ENCODE measurements at regions not wholly inside any gene's neighbourhood (a gene's known extent, or its start where the extent isn't known, plus 50 kb on each side); places are given as distances from the start of the nearest gene placed in this dataset.
"Not testable (repeated sequence)": the region's sequence is repeated elsewhere in the genome, so short reads cannot be mapped to it uniquely, and the experiment has no call there.

DNA sequence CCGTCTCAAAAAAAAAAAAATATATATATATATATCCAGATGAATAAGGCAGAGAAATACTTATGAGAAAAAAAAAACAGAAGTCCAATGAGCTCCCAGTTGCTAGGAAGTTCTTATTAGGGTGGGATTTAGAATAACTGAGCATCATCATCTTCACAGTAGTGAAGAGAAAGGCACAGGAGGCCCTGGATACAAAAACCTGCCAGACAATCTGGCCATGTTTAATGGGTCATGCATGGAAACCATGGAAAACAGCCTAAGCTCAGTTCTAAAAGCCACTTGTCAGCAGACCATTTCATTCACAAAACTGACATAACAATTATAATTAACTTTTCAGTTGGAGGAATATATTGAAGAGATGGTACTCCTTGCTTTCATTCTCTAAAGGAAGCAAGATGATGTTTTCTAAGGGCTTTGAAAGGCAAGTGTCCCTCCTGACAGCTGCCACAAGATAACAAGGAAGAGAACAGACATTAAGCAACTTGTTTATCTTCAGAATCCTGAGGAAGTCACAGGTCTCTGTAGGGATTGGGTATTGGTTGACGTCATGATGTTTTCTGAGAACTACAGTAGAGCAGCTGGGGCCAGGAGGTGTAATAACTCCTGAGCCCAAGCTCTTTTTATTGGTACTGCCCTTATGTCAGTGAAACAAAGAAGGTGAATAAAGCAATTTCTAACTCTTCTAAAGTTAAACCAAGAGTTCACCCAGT lies 463.1 kb downstream of the DMAC1 start:
- no peak for DNase-seq

DNA sequence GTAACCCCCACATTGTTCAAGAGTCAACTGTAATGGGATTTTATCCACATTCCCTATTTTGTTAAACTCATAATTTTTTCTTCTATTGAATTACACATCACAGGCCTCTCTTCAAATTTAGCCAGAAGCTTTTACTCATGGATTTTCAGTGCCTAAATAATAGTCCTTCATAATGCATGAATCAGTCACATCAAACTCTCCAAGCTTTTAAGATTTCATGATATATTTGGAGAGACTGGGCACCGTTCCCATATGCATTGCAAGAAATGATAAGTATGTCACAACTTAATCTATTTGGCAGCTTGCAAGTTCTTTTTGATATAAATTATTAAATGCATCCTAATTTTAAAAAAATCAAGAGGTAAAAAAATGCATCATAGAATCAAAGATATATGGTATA lies 465.9 kb downstream of the DMAC1 start:
- DNase-seq: no peak

DNA sequence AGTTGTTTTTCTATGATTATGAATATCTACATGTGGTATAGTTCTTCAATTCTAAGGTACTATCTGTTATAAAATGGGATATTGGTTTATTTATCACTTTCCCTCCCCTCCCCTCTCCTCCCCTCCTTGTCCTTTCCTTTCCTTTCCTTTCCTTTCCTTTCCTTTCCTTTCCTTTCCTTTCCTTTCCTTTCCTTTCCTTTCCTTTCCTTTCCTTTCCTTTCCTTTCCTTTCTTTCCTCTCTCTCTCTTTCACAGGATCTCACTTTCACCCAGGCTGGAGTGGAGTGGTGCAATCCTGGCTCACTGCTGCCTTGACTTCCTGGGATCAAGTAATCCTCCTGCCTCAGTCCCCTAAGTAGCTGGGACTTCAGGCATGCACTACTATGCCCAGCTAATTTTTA lies 466.8 kb downstream of the DMAC1 start:
- no peak for DNase-seq

DNA sequence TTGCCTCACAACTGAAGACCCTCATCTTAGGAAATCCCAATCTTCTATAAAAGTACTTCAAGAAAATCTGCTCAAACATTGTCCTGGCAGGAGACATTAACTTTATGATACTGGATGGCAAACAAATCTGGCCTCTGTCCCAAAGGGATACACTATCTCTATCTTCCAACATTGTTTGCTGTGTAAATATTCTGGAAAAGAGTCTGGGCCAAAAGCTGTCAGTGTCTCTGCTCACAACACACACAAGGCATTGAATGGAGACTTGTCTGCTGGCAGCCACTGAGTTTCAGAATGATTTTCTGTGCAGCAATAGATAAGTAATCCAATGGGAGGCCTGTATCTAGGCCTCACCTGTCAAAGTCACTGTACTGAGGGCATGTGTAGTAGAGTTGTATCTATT lies 471.1 kb downstream of the DMAC1 start:
- DNase-seq: no peak

DNA sequence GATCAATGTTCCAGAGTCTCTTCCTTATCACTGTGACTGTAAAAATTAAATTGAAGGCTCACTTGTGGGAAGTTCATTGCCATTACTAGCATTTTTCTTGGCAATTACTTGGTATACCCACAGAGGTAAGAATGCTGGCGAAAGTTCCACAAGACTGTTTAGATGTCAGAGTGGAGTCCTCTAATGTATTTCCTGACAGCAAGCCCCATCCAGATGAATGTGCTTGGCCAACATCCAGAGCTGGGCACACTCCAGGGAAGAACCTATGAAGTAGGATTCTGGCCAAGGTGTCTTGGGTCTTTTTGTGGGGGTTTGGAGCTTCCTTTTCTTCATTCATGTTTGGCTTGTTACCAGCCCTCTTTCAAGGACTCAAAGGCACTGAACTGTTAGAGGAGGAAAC lies 473.6 kb downstream of the DMAC1 start:
- no peak for DNase-seq

DNA sequence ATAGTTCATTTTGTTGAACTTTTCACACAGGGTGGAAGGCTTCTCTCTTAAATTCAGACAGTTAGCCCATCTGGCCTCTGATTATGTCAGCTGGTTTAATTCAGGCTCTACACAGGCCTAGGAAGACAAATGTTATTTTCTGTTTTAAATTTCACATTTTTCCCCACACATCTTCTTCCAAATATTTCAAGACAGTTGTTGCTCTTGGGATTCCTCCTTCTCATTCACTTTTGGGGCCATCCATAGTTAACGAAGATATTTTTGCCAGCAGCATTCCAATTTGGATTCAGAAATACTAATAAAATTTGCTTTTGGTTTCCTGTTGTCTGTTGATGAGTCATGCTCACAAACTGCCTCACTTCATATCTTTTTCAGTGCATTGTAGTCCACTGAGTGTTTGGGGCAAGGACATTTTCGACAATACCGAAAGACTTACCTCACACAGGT lies 475.4 kb downstream of the DMAC1 start:
- DNase-seq: no peak

DNA sequence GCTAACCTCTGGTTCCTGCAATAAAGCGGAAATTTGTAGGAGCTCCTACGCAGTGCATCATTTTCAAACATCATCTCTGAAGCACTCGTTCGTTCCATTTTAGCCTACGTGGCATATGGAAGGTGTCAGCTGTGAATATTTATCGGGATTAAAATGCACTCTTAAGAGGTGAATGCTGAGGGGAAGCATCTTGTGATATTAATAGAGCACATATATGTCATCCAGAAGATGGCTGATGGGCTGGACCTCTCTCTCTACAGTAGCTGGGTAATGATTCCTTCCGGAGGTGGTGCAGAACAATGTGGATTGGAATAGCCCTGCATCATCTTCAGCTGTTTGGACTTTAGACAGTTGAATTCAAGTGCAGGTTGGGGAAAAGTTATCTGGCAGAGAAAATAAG lies 478.7 kb downstream of the DMAC1 start:
- no peak for DNase-seq

DNA sequence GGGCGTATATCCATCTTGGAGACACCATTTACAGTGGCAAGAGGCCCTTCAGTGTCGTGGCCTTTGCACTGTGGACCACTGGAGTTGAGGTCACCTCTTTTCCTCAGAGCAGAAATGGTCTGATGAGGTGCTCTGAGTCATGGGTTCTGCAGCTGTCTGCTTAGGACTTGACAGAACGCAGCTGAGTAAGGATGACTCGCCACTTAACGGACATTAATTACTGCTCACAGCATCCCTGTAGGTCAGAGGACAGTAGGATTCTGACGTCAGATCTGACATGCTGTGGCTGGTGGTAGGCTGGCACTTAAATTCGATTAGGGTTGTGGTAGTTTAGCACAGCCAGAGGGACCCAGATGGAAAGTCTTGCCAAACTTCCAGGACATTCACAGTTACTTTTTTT lies 479.4 kb downstream of the DMAC1 start:
- DNase-seq: no peak

DNA sequence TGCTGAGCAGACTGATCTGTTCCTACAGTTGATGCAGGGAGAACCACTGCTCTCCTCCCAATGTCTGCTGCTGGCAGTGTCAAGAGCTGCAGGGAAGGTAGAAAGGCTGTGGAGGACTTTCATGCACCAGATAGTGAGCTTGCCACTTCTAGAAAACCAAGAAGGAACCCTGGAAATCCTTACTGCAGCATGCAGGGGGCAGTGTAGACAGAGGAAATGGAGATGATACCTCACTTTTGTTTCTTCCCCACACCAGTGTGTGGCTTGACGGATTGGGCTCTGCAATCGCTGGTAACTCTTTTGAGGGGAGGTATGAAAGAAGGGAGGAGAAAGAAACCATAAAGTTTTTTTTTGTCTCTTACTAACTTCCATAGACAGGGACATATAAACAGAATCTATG lies 480.7 kb downstream of the DMAC1 start:
- DNase-seq: no peak

DNA sequence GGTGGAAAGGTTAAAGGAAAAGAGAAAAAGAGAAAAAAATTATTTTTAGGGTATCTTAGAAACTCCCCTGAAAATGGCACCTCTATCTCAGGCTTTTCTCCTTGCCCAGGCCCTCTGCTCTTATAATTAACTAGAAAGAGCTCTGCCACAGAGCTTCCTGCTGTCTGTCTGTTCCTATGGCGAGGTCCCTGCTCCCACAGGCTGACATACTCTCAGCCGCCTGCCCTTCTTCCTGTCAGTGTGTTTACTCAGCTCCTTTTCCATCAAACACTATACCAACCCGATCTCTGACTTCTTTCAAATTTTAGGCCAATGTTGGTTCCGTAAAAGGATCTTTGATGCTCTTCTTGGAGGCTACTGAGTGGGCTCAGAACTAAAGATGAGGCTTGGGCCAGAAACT lies 482.6 kb downstream of the DMAC1 start:
- DNase-seq: no peak

DNA sequence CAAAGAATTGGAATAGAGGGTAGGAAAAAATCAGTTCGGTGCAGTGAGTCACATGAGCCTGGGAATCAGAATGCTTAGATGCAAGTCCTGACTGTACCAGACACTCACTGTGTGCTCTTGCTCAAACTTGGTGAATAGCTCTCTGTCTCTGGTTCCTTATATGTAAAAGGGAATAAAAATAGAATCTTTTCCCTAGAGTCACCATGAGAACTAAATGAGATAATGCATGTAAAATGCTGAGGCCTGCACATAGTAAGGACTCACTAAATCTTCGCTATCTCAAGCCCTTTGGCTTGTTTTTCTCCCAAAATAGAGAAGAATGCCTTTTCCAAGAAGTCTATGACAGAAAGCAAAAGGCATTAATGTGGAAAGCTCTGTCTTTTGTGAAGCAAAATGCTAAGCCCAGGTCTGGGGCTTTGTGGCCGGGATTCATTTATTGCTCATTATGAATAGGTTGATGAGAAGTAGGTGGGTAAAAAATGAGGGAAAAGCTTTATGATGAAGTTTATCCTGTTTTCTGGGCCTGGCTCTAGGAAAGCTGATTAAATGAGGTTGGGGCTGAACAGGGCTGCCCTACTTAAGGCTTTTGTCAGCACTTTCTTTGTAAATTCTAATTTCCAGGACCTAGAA lies 483.3 kb downstream of the DMAC1 start:
- no peak for DNase-seq

DNA sequence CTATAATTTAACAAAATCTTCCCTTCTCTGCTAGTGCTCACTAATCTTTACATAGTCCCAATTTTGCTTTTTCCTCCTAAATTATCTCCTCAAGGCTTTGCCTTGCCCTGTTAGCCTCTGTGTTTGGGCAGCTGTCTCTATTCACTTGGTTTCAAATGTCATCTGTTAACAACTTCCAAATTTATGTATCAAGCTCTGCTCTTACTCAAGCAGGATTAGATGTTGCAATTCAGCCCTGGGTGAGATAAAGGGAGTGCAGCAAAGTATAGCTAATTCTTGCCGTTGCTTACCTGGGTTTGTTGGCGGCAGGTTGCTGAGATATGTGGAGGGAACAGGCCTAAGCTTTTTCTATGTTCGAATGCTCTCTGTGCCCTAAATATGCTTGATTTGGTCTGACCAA lies 483.8 kb downstream of the DMAC1 start:
- DNase-seq: no peak

DNA sequence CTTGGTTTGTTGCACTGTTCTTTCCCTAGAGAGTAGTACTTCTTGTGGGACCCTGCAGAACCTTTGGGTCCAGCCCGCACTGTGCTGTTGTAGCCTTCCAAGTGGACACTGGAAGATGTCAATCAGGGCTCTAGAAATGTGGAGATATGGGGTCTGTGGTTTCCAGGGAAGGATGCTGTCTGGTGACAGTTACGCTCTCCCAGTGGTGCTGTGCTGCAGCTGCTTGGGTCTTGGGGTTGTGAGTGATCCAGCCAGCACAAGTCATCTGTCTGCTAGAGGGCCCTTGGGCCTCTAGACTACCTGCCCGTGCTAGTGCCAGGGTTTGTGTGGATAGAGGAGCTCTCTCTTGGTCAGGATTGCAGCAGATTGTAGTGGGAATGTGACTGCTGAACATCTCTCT lies 484.5 kb downstream of the DMAC1 start:
- DNase-seq: no peak

DNA sequence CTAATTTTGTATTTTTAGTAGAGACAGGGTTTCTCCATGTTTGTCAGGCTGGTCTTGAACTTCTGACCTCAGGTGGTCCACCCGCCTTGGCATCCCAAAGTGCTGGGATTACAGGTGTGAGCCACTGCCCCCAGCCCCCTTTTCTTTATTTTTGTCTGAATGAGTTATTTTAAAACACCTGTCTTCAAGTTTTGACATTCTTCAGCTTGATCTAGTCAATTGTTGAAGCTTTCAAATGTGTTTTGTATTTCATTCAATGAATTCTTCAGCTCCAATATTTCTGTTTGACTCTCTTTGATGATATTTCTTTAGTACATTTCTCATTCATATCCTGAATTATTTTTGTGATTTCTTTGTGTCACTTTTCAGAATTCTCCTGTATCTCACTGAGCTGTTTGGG lies 486.2 kb downstream of the DMAC1 start:
- no peak for DNase-seq

DNA sequence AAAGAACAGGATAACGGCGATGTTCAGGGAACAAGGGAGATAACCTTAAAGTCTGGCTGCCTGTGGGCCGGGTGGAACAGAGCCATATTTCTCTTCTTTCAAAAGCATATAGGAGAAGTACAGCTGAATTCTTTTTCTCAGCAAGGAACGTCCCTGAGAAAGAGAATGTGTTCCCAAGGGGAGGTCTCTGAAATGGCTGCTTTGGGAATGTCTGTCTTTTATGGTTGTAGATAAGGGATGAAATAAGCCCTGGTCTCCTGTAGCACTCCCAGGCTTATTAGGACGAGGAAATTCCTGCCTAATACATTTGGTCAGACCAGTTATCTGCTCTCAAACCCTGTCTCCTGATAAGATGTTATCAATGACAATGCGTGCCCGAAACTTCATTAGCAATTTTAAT lies 490.5 kb downstream of the DMAC1 start:
- not testable (repeated sequence) for DNase-seq

DNA sequence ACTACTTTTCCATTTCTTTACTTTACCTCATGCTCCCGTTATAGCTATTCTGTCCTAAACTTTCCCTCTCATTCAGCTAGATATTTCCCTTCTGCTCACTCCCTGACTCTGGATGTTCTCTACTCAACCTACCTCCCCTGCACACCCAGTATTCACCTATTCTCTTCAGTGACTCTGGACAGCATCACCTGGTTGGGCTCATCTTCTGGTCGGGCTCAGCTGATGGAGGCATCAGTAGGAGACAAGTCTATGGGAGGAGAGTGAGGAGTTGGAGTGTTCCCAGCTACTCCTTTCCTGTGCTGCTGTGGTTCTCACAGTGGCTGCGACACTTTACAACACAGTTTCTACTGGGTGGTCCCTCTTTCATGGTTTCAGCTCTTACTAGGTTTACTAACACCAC lies 493.9 kb downstream of the DMAC1 start:
- no peak for DNase-seq

DNA sequence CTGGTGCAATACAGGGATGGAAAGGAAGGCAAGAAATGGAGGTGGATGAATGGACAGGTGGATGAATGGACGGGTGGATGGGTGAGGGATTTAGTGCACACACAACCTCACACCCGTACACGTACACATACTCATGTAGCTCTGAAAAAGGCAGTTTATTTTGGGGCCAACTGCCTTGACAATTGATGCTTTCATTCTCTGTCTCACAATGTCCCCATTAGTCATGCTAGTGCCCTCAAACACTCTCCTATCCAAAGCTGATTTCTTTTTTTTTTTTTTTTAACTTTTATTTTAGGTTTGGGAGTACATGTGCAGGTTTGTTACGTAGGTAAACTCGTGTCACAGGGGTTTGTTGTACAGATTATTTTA lies 495.0 kb downstream of the DMAC1 start:
- DNase-seq: no peak

DNA sequence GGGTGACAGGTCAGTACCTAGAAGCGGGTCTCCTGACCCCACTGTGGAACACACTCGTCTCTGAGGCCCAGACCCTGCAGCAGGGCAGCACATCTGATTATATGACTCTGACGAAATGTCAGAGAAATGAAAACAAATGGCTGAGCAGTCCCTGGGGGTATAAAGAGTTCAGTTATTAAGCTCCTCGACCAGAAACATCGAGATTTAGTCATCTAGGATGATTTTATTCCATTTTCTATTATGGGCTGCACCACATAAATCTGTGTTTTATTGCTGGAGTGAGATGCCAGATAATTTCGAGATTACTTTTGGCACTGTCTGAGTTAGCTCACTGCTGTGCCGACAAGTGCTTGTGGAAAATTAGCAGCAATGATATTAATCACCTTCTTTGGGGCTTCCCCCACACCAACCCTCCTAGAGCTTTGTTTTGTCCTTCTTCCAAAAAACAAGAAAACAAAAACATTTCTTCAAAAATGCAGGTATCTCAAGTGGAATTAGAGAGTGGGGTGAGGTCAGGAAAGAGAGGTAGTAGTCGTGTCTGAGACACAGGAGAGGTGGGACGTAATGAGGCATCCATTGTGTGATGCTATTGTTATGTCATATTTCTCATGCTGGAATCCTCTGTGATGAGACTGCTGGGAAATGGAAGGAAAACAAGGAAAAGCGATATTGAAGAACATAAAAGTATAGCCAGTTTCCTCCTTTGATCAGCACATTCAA lies 495.5 kb downstream of the DMAC1 start:
- no peak for DNase-seq

DNA sequence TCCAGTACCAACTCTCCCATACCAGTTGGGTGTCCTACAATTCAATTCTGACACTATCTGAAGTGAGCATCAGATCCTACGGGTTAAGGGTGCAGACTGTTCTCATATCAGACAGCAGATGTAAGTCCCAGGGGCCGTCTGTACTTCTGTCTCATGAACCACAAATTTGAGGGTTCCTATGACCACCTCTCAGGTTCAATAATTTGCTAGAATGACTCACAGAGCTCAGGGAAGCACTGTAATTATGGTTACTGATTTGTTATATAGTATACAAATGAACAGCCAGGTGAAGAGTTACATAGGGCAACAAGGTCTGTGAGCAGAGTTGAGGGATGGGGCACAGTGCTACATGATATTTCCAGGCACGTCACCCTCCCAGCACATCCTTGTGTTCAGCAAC lies 499.1 kb downstream of the DMAC1 start:
- DNase-seq: no peak

DNA sequence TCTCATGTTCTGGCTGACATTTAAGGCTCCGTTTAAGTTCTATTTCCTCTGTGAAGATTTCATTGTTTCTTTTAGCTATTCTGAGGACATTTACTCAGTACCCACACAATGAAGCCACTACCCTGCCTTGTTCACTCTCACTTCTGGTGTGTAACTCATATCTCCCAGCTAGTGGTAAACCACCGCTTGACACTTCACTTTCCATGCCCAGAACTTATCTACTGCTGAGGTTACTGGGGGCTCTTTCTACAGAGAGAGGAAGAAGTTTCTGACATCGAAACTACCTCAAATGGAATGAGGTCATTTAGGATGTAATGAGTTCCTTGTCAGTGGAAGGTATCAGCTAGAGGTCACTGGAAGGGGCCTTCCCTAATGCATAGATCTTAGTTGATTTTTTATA lies 501.5 kb downstream of the DMAC1 start:
- no peak for DNase-seq

DNA sequence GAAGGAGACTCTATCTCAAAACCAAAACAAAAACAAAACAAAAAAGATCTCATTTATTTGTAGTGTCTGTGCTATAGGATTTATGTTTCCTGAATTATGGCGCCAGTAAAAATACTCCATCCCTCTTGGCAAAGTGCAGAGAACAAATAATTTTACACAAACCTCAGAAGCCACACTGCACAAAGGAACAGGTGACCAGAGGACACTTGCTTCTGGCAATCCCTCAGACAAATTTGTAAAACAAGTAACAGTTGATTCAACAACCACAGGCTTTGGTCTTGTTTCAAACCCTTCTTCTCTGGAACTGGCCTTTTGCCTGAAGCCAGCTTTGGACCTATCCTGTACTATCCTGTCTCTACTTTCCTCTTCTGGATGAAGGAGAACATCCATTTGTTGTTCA lies 502.1 kb downstream of the DMAC1 start:
- DNase-seq: no peak

DNA sequence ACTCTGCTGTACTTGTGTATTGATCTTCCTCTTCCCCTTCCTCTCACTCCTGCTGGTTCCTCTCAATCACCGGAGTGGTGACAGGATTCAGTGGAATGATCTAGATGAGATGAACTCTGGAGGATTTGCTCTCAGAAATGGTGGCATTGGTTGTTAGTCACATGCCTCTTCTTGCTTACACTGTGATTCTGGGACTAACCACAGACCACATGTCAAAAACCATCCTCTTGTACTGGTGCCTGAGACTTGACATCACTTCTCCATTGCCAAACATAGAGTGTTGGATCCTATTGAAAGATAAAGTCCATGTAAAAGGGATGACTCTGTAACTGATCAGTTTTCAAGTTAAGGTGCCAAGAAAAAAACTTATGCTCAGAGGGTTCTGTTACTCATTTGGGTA lies 506.5 kb downstream of the DMAC1 start:
- no peak for DNase-seq

DNA sequence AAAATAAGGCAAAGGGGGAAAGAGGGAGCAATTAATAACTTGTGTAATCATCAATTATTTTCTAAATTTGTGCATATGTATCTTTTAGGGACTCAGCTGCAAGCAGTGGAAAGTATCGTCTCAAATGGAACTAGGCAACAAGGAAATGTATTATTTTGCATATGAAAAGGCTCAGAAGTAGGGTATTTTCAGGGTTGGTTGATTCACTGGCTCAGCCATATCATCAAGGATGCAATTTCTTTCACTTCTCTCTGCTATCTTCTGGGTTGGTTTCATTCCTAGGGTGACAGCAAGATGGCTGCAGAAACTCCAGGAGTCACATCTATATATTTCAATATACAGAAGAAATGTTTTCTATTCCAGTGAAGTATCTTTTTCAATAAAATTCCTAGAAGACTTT lies 509.8 kb downstream of the DMAC1 start:
- DNase-seq: no peak

DNA sequence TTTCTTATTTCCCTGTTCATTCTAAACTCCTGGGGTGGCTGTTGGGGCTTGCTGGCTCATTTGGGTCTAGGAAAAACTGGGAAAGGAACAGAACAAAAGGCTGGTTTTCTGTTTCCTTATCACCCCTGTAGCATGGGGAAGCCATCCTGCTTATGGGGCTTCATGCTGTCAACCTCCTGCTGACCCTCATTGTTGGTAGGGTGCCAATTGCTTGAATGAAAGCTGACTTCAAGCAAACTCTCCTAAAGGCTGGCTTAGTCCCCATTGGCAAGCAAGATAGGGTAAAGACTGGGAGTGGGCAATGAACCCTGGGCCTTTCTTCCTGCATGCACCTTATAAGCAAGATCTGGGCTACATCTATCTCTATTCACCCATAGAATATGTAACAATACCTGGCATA lies 511.6 kb downstream of the DMAC1 start:
- no peak for DNase-seq

DNA sequence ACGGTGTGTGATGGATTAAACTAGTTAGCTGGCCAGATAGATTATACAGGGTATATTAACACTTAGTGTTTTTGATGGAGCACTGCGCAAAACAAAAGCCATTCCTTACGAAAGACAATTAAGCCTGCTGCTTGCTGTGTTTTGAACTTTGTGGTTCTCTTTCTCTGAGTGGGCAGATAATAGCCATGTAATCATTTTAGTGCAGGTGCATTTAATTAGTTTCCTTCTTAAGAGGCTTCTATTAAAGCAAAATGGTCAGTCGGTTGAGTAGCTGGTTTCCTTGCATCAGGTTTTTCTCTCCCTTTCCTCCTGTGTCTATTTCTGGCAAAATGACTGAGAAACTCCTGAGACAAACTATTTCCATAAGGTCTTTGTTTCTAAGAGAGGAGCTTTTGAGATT lies 512.5 kb downstream of the DMAC1 start:
- DNase-seq: no peak

Measured in activated naive CD4-positive, alpha-beta T cell treated with Interleukin-2 at 50 U/mL for 16 hours (primary cell).